ENCODE measurements at regions not wholly inside any gene's neighbourhood (a gene's known extent, or its start where the extent isn't known, plus 50 kb on each side); places are given as distances from the start of the nearest gene placed in this dataset.
A peak's percentile ranks its signal among the peaks of the same experiment; 100 is the strongest.
"Not testable (repeated sequence)": the region's sequence is repeated elsewhere in the genome, so short reads cannot be mapped to it uniquely, and the experiment has no call there.

- TF ChIP-seq CTCF (conservative IDR thresholded peaks at IDR 0.05; ENCODE audit: low read depth, low read length), result no peak
- DNase-seq (ENCODE audit: low read depth), result peak; percentile 38
- H3K4me3 ChIP-seq (ENCODE audit: low read depth, low read length), result no peak overlapping the region
Measured at GRCh38 chr5:106408141-106408540, 1262.6 kb downstream of the EFNA5 start.

GRCh38 chr5:106401561-106401960, 1269.2 kb downstream of the EFNA5 start:
- H3K4me3 ChIP-seq (ENCODE audit: low read depth, low read length), result no peak overlapping the region
- DNase-seq (ENCODE audit: low read depth), result no peak
- no peak for TF ChIP-seq CTCF (conservative IDR thresholded peaks at IDR 0.05; ENCODE audit: low read depth, low read length)

GRCh38 chr5:106399391-106399790, 1271.3 kb downstream of the EFNA5 start:
- peak; percentile 87 for DNase-seq (ENCODE audit: low read depth)
- TF ChIP-seq CTCF (conservative IDR thresholded peaks at IDR 0.05; ENCODE audit: low read depth, low read length), result no peak
- no peak overlapping the region for H3K4me3 ChIP-seq (ENCODE audit: low read depth, low read length)

- no peak for TF ChIP-seq CTCF (conservative IDR thresholded peaks at IDR 0.05; ENCODE audit: low read depth, low read length)
- no peak overlapping the region for H3K4me3 ChIP-seq (ENCODE audit: low read depth, low read length)
- peak; percentile 99 for DNase-seq (ENCODE audit: low read depth)
Measured at GRCh38 chr5:106397700-106398099, 1273.0 kb downstream of the EFNA5 start.

- no peak for TF ChIP-seq CTCF (conservative IDR thresholded peaks at IDR 0.05; ENCODE audit: low read depth, low read length)
- DNase-seq (ENCODE audit: low read depth), result no peak
- no peak overlapping the region for H3K4me3 ChIP-seq (ENCODE audit: low read depth, low read length)
Measured at GRCh38 chr5:106393276-106393675, 1277.5 kb downstream of the EFNA5 start.

GRCh38 chr5:106392766-106393165, 1278.0 kb downstream of the EFNA5 start:
- H3K4me3 ChIP-seq (ENCODE audit: low read depth, low read length), result no peak overlapping the region
- peak; percentile 27 for DNase-seq (ENCODE audit: low read depth)
- no peak for TF ChIP-seq CTCF (conservative IDR thresholded peaks at IDR 0.05; ENCODE audit: low read depth, low read length)

- H3K4me3 ChIP-seq (ENCODE audit: low read depth, low read length); DNase-seq (ENCODE audit: low read depth): not testable (repeated sequence)
Measured at GRCh38 chr5:106387767-106388166, 1283.0 kb downstream of the EFNA5 start.

GRCh38 chr5:106386287-106386686, 1284.5 kb downstream of the EFNA5 start:
- H3K4me3 ChIP-seq (ENCODE audit: low read depth, low read length), result no peak overlapping the region
- DNase-seq (ENCODE audit: low read depth), result no peak
- no peak for TF ChIP-seq CTCF (conservative IDR thresholded peaks at IDR 0.05; ENCODE audit: low read depth, low read length)

Data from choroid plexus epithelial cell (primary cell).